K562 (cell line): ENCODE measurements at regions not wholly inside any gene's neighbourhood (a gene's known extent, or its start where the extent isn't known, plus 50 kb on each side); places are given as distances from the start of the nearest gene placed in this dataset.

Experiments used
- CTCF ChIP-seq, 3 experiments: IDR thresholded peaks in 2 of 3; conservative IDR thresholded peaks in 1 of 3; 2 replicates each; pipeline ENCODE4 v1.5.1; 2011 to 2012; ENCODE audit warnings: low read length in 3 of 3, mild to moderate bottlenecking in 3 of 3, control low read depth in 2 of 3, improper control_type of control experiment in 1 of 3, inconsistent platforms in 1 of 3, low read depth in 1 of 3, mixed read lengths in 1 of 3, moderate library complexity in 1 of 3; ENCODE audit not compliant: insufficient read depth in 2 of 3
- DLX4 ChIP-seq: fragments of 250-450 bp; sonication (Bioruptor Pico); IDR thresholded peaks from 2 replicates; pipeline ENCODE4 v1.6.1; 2021; ENCODE audit warnings: mild to moderate bottlenecking
- FOXM1 ChIP-seq, 2 experiments: fragments of 450-650 bp in 1 of 2; sonication (generic) in 1 of 2; formaldehyde crosslinking in 1 of 2; IDR thresholded peaks; 2 replicates each; pipeline versions ENCODE4 v1.6.1 to v1.9.0; 2017 to 2022; ENCODE audit warnings: low read depth in 2 of 2, mild to moderate bottlenecking in 2 of 2, missing genetic modification reagents in 1 of 2, moderate library complexity in 1 of 2
- HNRNPUL1 ChIP-seq: fragments of 200-400 bp; formaldehyde crosslinking; IDR thresholded peaks from 2 replicates; pipeline ENCODE4 v1.6.1; 2017; ENCODE audit warnings: low read length
- KLF1 ChIP-seq: fragments of 450-650 bp; IDR thresholded peaks from 2 replicates; pipeline ENCODE4 v1.6.1; 2016; ENCODE audit warnings: missing genetic modification characterization, missing compliant biosample characterization
- MEF2D ChIP-seq: conservative IDR thresholded peaks from 2 replicates; pipeline ENCODE4 v1.6.1; 2016; ENCODE audit warnings: low read depth, missing genetic modification characterization, missing compliant biosample characterization
- NR2C1 ChIP-seq, 2 experiments: fragments of 450-650 bp; IDR thresholded peaks; 2 replicates each; pipeline ENCODE4 v1.6.1; 2017; ENCODE audit warnings: mild to moderate bottlenecking in 2 of 2, antibody characterized with exemption in 1 of 2, inconsistent platforms in 1 of 2, missing compliant biosample characterization in 1 of 2, missing genetic modification characterization in 1 of 2
- NR4A1 ChIP-seq, 2 experiments: fragments of 250-450 bp in 1 of 2; fragments of 450-650 bp in 1 of 2; sonication (Bioruptor Pico) in 1 of 2; IDR thresholded peaks; 2 replicates each; pipeline versions ENCODE4 v1.4.0 to v1.6.1; 2016 to 2020; ENCODE audit warnings: mild to moderate bottlenecking in 2 of 2, missing compliant biosample characterization in 1 of 2, missing genetic modification characterization in 1 of 2, moderate library complexity in 1 of 2
- SPI1 ChIP-seq: IDR thresholded peaks from 2 replicates; pipeline ENCODE4 v1.6.1; 2011; ENCODE audit warnings: low read depth, low read length, control low read depth, borderline replicate concordance
- SRSF7 ChIP-seq: fragments of 200-400 bp; formaldehyde crosslinking; optimal IDR thresholded peaks from 2 replicates; pipeline ENCODE3; 2017; ENCODE audit warnings: mild to moderate bottlenecking, low read depth, low read length
- ZBTB7A ChIP-seq: IDR thresholded peaks from 2 replicates; pipeline ENCODE4 v1.6.1; 2011; ENCODE audit warnings: low read depth, mild to moderate bottlenecking, low read length, moderate library complexity, borderline replicate concordance; ENCODE audit not compliant: control insufficient read depth
- ZNF175 ChIP-seq: fragments of 200-800 bp; sonication (Bioruptor generic); IDR thresholded peaks from 2 replicates; pipeline ENCODE4 v1.6.1; 2016; ENCODE audit warnings: low read depth, mild to moderate bottlenecking, missing genetic modification characterization, missing compliant biosample characterization
- ZNF431 ChIP-seq: sonication (generic); formaldehyde crosslinking; IDR thresholded peaks from 2 replicates; pipeline ENCODE4 v1.8.0; 2022; ENCODE audit warnings: mild to moderate bottlenecking, missing genetic modification reagents
- ZNF445 ChIP-seq: fragments of 250-450 bp; sonication (Bioruptor Pico); IDR thresholded peaks from 2 replicates; pipeline ENCODE4 v1.4.0; 2020; ENCODE audit warnings: low read depth, mild to moderate bottlenecking, moderate library complexity
- TF ChIP-seq, protein P1 (sequence below): IDR thresholded peaks from 2 replicates; pipeline ENCODE4 v1.6.1; 2016; ENCODE audit warnings: missing genetic modification characterization, missing compliant biosample characterization

GRCh38 chr15:31974855-31975829 lies 55.2 kb upstream of the CHRNA7 start (continued):
- TF ChIP-seq HNRNPUL1 (no peak), CTCF (IDR thresholded peaks at IDR 0.05 in 2 of 3, conservative IDR thresholded peaks at IDR 0.05 in 1 of 3; ENCODE audit: insufficient read depth in 2 of 3, low read depth in 1 of 3, low read length in 3 of 3) (peak; percentile 70 to 84 (median 75)), KLF1 (tag) (no peak), ZNF445 (CRISPR knock-in tag) (no peak), ZNF175 (CRISPR knock-in tag) (no peak), ZNF431 (CRISPR knock-in tag) (no peak), MEF2D (tag) (no peak), SRSF7 (no peak), NR2C1 (IDR thresholded peaks at IDR 0.05) (no peak), NR2C1 (tag; IDR thresholded peaks at IDR 0.05) (no peak), SPI1 (0 out of 2 replicates have a peak, but pooled peaks have one; percentile 2), DLX4 (CRISPR knock-in tag) (no peak), NR4A1 (CRISPR knock-in tag; IDR thresholded peaks at IDR 0.05) (no peak), NR4A1 (tag; IDR thresholded peaks at IDR 0.05) (no peak), FOXM1 (IDR thresholded peaks at IDR 0.05; ENCODE audit: low read depth) (no peak), FOXM1 (CRISPR knock-in tag; IDR thresholded peaks at IDR 0.05; ENCODE audit: low read depth) (no peak), ZBTB7A (no peak)
- TF ChIP-seq, protein P1, sequence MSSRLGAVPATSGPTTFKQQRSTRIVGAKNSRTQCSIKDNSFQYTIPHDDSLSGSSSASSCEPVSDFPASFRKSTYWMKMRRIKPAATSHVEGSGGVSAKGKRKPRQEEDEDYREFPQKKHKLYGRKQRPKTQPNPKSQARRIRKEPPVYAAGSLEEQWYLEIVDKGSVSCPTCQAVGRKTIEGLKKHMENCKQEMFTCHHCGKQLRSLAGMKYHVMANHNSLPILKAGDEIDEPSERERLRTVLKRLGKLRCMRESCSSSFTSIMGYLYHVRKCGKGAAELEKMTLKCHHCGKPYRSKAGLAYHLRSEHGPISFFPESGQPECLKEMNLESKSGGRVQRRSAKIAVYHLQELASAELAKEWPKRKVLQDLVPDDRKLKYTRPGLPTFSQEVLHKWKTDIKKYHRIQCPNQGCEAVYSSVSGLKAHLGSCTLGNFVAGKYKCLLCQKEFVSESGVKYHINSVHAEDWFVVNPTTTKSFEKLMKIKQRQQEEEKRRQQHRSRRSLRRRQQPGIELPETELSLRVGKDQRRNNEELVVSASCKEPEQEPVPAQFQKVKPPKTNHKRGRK (tag), result no peak
